Ovary (tissue), 7 donors: ENCODE measurements at regions not wholly inside any gene's neighbourhood (a gene's known extent, or its start where the extent isn't known, plus 50 kb on each side); places are given as distances from the start of the nearest gene placed in this dataset.

Experiments
- DNase-seq, 5 donors: peaks; one replicate each; pipeline ENCODE4 v3.0.0-alpha.2; 2019 to 2020
- H3K27ac ChIP-seq, 2 donors: fragments of 200-600 bp; one replicate each; pipeline versions ENCODE4 v1.5.1 to v1.8.0; 2019 to 2022
- H3K27me3 ChIP-seq: fragments of 200-600 bp; one replicate; pipeline ENCODE4 v1.8.0; 2022
- H3K36me3 ChIP-seq: fragments of 200-600 bp; sonication (generic); one replicate; pipeline ENCODE4 v1.5.1; 2019
- H3K4me1 ChIP-seq: one replicate; pipeline ENCODE4 v1.8.1; 2013; ENCODE audit warnings: mild to moderate bottlenecking, moderate library complexity; ENCODE audit not compliant: insufficient read depth
- H3K4me3 ChIP-seq: fragments of 200-600 bp; sonication (generic); one replicate; pipeline ENCODE4 v1.5.1; 2017
- H3K9me3 ChIP-seq, 2 donors: fragments of 200-600 bp in 1 of 2; sonication (generic) in 1 of 2; one replicate each; pipeline versions ENCODE4 v1.5.1 to v1.8.1; 2013 to 2019; ENCODE audit warnings: mild to moderate bottlenecking in 1 of 2, moderate library complexity in 1 of 2
- CTCF ChIP-seq, 3 donors: fragments of 450-650 bp in 2 of 3; fragments of 200-600 bp in 1 of 3; IDR thresholded peaks; one replicate each; pipeline versions ENCODE4 v1.5.1 to v1.8.0; 2016 to 2022; ENCODE audit warnings: antibody characterized with exemption in 3 of 3, mild to moderate bottlenecking in 1 of 3
- EP300 ChIP-seq: sonication (generic); formaldehyde crosslinking; IDR thresholded peaks from one replicate; pipeline ENCODE4 v1.6.1; 2017; ENCODE audit warnings: antibody characterized with exemption
- POLR2A ChIP-seq: fragments of 450-650 bp; IDR thresholded peaks from one replicate; pipeline ENCODE4 v1.6.1; 2017; ENCODE audit warnings: antibody characterized with exemption, mild to moderate bottlenecking, moderate library complexity
- WGBS, 3 donors: extraction: QIAGEN DNeasy Blood & Tissue Kit in 1 of 3; methylation state at CpG; one replicate each; pipeline versions ENCODE4 v1.1.5 to v1.1.7; 2013 to 2017; 5-methylcytosine and 5-hydroxymethylcytosine counted together
- intact Hi-C, 4 donors: fragments of 100-400 bp; cut with DNase I; formaldehyde crosslinking; loops; one replicate each; pipeline versions ENCODE4 v1.11.0 to v1.15.1; 2022 to 2023
- donor health status: DM: no; HTN: no; CAD: no; lungs with moderate emphysema.
- donor health status: DM: no; HTN: no; CAD: no.
- donor health status: Bipolar disorder and iron deficiency.
- donor health status: DM: no; HTN: no; CAD: no.
- donor health status: DM: yes; HTN: yes; CAD: no.

- intact Hi-C loops: no loop called here
- Histone ChIP-seq H3K27me3 (no peaks in the 10 kb centered on the region), H3K4me3 (no peak overlapping the region), H3K36me3 (no peaks in the 10 kb centered on the region), H3K9me3 (no peaks in the 10 kb centered on the region), H3K4me1 (no peaks in the 10 kb centered on the region), H3K27ac (no peak overlapping the region)
- DNase-seq: no peak
- no peak for TF ChIP-seq EP300
- no peak for TF ChIP-seq CTCF (IDR thresholded peaks at IDR 0.05)
- TF ChIP-seq POLR2A: no peak
- WGBS, 3 donors: 66 to 90% (median 82%) methylated on average over 9 of the region's 9 CpGs
These were observed 181.7 kb upstream of the DPH6 start for GRCh38 chr15:35727627-35728026.

DNA sequence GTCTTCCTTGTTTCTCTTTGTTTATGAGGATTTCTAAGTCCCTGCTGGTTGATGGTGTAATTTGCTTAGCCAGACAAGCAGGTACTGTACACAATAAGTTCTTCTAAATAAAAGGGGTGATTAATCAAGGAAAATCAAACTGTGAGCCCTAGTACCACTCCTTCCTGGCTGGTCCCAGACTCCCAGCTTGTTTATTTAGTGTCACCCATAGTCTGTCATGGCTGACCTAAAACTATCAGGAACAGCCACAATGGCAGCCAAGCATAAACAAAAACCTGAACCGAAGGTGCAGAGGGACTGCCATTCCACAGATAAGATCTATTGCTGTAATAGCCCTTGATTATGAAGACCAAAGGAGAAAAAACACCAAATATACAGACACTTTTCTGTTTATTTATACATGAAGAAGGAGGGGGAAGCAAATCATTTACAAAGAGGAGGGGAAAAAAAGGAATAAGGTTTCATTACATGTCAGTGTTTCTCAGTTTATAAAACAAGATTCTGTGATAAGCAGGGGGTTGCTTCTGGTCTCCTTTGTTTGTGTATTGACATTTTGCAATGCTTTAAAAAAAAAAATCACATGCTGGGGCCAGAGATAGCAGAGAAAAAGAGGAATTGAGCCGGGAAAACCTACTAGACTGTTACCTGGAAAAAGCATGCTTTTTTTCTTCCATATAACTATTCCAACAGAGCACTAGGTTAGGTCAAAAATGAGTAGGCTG is 182.4 kb upstream of the DPH6 start:
- H3K27me3 ChIP-seq: no peaks in the 10 kb centered on the region
- WGBS, 3 donors: 48 to 63% (median 61%) methylated on average over 2 of the region's 2 CpGs
- TF ChIP-seq POLR2A (no peak), CTCF (IDR thresholded peaks at IDR 0.05) (no peak), EP300 (no peak)

GRCh38 chr15:35736150-35736549 is 190.2 kb upstream of the DPH6 start:
- TF ChIP-seq POLR2A (no peak), CTCF (IDR thresholded peaks at IDR 0.05) (no peak)
- intact Hi-C loops: no loop called here
- Histone ChIP-seq H3K4me3 (no peak overlapping the region), H3K36me3 (no peaks in the 10 kb centered on the region), H3K27ac (no peak overlapping the region), H3K27me3 (no peaks in the 10 kb centered on the region), H3K4me1 (no peaks in the 10 kb centered on the region), H3K9me3 (no peaks in the 10 kb centered on the region)
- 78 to 81% (median 80%) methylated on average over 2 of the region's 2 CpGs for WGBS, 3 donors
- DNase-seq: no peak

More for the DNA sequence above, 182.4 kb upstream of the DPH6 start:
- H3K4me3 ChIP-seq: no peak overlapping the region
- no peak overlapping the region for H3K27ac ChIP-seq
- no peaks in the 10 kb centered on the region for H3K9me3 ChIP-seq
- intact Hi-C loops: no loop called here
- no peaks in the 10 kb centered on the region for H3K4me1 ChIP-seq
- no peak for DNase-seq
- H3K36me3 ChIP-seq: no peaks in the 10 kb centered on the region

DNA sequence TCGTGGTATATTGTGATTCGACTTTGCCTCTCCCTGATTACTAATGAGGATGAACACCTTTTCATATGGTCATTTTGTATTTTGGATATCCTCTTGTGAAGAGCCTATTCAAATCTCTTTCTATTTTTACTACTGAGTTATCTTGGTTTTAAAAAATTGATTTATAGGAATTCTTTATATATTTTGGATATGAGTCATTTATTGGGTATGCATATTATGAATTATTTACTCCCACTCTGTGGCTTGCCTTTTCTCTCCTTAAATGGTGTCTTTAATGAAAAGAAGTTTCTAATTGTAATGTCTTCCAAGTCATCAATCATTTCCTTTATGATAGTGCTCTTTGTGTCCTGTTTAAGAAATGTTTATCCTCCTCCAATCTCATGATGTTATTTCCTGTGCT is 191.5 kb upstream of the DPH6 start:
- Histone ChIP-seq H3K9me3 (no peaks in the 10 kb centered on the region), H3K4me1 (no peaks in the 10 kb centered on the region), H3K27me3 (no peaks in the 10 kb centered on the region), H3K36me3 (no peaks in the 10 kb centered on the region), H3K27ac (no peak overlapping the region), H3K4me3 (no peak overlapping the region)
- intact Hi-C loops: no loop called here
- WGBS, 3 donors: 89 to 93% (median 90%) methylated on average over 2 of the region's 2 CpGs
- DNase-seq: no peak
- no peak for TF ChIP-seq EP300
- TF ChIP-seq POLR2A: no peak
- no peak for TF ChIP-seq CTCF (IDR thresholded peaks at IDR 0.05)
